GM18868 (cell line): ENCODE measurements at regions not wholly inside any gene's neighbourhood (a gene's known extent, or its start where the extent isn't known, plus 50 kb on each side); places are given as distances from the start of the nearest gene placed in this dataset.

Experiments used
- ATAC-seq: cut with Tn5 transposase; IDR thresholded peaks from one replicate; pipeline ENCODE4 v1.9.1; 2021; ENCODE audit warnings: mild to moderate bottlenecking, moderate library complexity; ENCODE audit not compliant: unreplicated experiment

- ATAC-seq = no peak
These were observed 847.1 kb upstream of the ALCAM start for GRCh38 chr3:104519468-104520227.

GRCh38 chr3:104520228-104520655 lies 846.5 kb upstream of the ALCAM start:
- ATAC-seq = peak; percentile 34

- ATAC-seq = peak; percentile 59
These were observed 844.9 kb upstream of the ALCAM start for GRCh38 chr3:104521606-104522336.

- ATAC-seq = no peak
These were observed 843.6 kb upstream of the ALCAM start for GRCh38 chr3:104523136-104523535.

GRCh38 chr3:104526901-104527401 lies 839.8 kb upstream of the ALCAM start:
- ATAC-seq = peak; percentile 84

GRCh38 chr3:104530934-104531333 lies 835.8 kb upstream of the ALCAM start:
- no peak for ATAC-seq

- no peak for ATAC-seq
These were observed 830.0 kb upstream of the ALCAM start for GRCh38 chr3:104536715-104537114.

- no peak for ATAC-seq
These were observed 829.4 kb upstream of the ALCAM start for GRCh38 chr3:104537323-104537722.

GRCh38 chr3:104546301-104546700 lies 820.4 kb upstream of the ALCAM start:
- ATAC-seq = no peak

GRCh38 chr3:104547031-104547430 lies 819.7 kb upstream of the ALCAM start:
- no peak for ATAC-seq

GRCh38 chr3:104548401-104548800 lies 818.3 kb upstream of the ALCAM start:
- ATAC-seq = no peak

- ATAC-seq = no peak
These were observed 817.5 kb upstream of the ALCAM start for GRCh38 chr3:104549099-104549714.

- no peak for ATAC-seq
These were observed 813.6 kb upstream of the ALCAM start for GRCh38 chr3:104553121-104553520.

- ATAC-seq = no peak
These were observed 812.3 kb upstream of the ALCAM start for GRCh38 chr3:104554425-104554824.

GRCh38 chr3:104555728-104556127 lies 811.0 kb upstream of the ALCAM start:
- no peak for ATAC-seq

- no peak for ATAC-seq
These were observed 810.2 kb upstream of the ALCAM start for GRCh38 chr3:104556372-104557078.

GRCh38 chr3:104561324-104561723 lies 805.4 kb upstream of the ALCAM start:
- peak; percentile 44 for ATAC-seq

- ATAC-seq = no peak
These were observed 802.6 kb upstream of the ALCAM start for GRCh38 chr3:104564045-104564643.

GRCh38 chr3:104566054-104566453 lies 800.7 kb upstream of the ALCAM start:
- no peak for ATAC-seq

GRCh38 chr3:104575634-104576033 lies 791.1 kb upstream of the ALCAM start:
- no peak for ATAC-seq

GRCh38 chr3:104578558-104578957 lies 788.2 kb upstream of the ALCAM start:
- no peak for ATAC-seq
